ENCODE measurements at regions not wholly inside any gene's neighbourhood (a gene's known extent, or its start where the extent isn't known, plus 50 kb on each side); places are given as distances from the start of the nearest gene placed in this dataset.
"Not testable (repeated sequence)": the region's sequence is repeated elsewhere in the genome, so short reads cannot be mapped to it uniquely, and the experiment has no call there.

DNA sequence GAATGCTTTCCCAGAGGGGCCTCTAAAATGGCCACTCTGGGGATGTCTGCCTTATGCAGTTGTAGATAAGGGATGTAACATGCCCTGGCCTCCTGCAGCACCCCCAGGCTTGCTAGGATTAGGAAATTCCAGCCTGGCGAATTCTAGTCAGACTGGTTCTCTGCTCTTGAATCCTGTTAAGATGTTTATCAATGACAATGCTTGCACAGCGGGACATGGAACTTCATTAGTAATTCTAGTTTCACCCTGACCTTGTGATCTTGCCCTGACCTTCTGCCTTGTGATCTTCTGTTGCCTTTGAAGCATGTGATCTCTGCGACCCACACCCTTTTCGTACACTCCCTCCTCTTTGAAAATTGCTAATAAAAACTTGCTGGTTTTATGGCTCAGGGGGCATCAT, 497.2 kb upstream of the PABPC4L start:
- not testable (repeated sequence) for DNase-seq

- DNase-seq: no peak
Measured at GRCh38 chr4:134695433-134695832, 493.8 kb upstream of the PABPC4L start.

- DNase-seq: no peak
Measured at GRCh38 chr4:134691915-134692314, 490.3 kb upstream of the PABPC4L start.

GRCh38 chr4:134687646-134688628, 486.3 kb upstream of the PABPC4L start:
- DNase-seq: no peak

GRCh38 chr4:134677209-134677814, 475.7 kb upstream of the PABPC4L start:
- no peak for DNase-seq

GRCh38 chr4:134668237-134668636, 466.6 kb upstream of the PABPC4L start:
- no peak for DNase-seq

- DNase-seq: no peak
Measured at GRCh38 chr4:134666640-134667039, 465.1 kb upstream of the PABPC4L start.

DNA sequence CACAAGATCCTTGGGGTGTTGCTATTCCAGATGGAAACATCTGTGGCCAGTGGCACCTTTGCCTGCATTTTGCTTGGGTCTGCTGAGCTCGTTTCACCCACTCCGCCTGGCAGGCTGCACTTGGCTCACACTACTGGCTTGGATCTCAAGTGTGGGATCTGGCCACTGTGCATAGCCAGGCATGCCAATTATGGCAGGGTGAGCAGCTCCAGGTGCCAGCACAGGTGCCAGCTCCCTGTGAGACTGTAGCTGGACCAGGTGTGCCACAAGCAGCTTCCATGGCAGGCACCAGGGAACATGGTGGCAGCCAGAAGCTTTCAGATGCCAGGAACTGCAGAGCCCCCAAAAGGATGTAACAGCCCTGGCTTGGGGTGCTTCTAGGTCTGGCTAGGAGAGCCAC, 463.8 kb upstream of the PABPC4L start:
- DNase-seq: no peak

DNA sequence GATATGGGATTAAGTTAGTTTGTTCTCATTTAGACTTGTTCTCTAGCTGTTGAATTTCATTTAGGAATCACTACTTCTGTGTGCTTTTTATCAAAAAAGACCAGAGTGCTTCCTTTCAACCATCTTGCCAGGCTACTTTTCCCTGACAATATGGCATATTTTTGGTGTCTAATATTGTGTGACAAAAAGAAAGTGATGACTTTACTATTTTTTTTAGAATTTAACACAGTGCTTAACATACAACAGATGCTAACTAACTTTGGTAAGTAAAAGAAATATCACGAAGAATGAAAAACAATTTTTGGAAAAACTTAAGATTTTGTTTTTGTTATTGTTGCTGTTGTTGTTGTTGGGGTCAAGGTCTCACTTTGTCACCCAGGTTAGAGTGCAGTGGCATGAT, 462.2 kb upstream of the PABPC4L start:
- DNase-seq: no peak

DNA sequence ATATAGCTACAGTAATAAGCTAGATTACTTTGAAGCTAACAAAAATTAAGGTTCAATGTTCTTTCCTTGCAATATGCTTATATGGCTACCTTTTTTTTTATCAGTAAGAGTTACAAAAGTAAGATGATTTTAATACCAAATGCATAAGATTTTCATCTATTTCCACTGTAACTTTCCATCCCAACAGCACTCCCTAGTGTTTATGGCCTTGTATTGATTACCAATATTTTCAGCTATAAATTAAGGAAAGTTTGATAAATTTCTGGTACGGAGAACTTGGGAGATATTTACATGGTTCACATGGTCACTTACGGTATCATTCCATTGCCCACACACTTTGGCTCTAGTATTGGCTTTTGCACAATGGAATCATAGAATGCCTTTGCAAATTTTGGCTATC, 448.9 kb upstream of the PABPC4L start:
- no peak for DNase-seq

DNA sequence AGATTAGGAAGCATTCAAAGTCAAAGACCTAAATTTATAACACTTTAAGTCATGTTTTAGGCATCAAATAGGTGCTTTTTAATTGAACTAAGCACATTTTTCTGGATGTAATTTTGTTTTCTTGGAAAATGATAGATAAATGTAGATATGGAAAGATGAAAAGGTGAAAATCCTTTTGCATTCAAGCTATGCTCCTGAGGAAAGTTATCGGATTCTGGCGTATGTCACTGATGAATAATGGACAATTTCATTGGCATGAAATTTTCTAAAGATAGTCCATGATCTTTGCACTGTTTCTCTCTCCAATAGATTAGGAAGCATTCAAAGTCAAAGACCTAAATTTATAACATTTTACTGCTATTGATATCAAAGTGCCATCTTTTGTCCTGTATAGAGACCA, 444.2 kb upstream of the PABPC4L start:
- DNase-seq: no peak

DNA sequence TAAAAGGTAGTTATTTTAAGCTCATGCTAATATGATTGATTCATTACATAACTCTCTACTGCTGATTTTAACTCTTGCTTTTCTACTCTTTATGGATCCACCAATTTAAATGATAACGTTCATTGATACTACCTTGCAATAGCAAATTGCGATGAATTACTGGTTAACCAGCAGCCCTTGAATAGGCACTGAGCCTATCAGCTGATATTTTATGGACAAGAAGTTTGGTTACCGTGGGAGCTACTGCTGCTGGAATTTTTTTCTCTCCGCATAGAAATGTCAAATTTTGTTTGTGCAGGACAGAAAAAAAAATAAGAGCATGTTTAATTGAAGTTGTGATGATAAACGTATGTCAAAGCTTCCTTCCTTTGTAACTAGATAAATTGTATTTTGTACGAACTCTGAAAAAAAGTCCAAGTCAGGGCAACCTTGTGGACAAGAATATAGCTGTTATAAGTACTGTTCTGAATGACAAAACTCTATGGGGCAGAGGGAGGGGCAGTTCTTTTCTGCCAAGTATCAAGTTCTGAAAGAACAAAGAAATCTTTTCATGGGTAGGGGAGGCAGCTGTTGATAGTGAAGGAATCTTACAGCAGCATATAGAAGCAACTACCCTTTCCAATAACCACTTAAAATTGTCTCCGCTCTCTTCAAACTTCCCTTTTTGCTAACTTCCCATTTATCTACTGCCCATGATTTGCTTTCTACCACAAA, 434.9 kb upstream of the PABPC4L start:
- no peak for DNase-seq

GRCh38 chr4:134634301-134634700, 432.7 kb upstream of the PABPC4L start:
- no peak for DNase-seq

DNA sequence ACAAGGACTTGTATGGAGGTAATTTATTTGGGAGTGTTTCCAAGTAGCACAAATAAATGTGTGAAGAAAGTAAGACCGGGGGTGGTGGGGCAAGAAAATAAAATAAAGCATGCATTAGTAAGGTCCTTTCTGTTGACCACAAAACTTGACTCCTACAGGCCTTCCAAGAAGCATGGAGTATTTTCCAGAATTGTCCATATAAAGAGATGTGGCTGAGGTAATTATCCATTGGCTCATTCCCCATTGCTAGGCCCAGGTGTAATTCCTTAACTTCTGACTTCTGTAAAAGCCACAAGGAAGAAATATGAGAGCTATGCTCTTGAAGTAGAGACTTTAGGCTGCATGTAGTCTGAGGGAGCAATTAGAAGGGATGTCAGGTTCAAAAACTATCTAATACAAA, 430.5 kb upstream of the PABPC4L start:
- DNase-seq: no peak

- no peak for DNase-seq
Measured at GRCh38 chr4:134628066-134628465, 426.5 kb upstream of the PABPC4L start.

- no peak for DNase-seq
Measured at GRCh38 chr4:134627366-134627765, 425.8 kb upstream of the PABPC4L start.

DNA sequence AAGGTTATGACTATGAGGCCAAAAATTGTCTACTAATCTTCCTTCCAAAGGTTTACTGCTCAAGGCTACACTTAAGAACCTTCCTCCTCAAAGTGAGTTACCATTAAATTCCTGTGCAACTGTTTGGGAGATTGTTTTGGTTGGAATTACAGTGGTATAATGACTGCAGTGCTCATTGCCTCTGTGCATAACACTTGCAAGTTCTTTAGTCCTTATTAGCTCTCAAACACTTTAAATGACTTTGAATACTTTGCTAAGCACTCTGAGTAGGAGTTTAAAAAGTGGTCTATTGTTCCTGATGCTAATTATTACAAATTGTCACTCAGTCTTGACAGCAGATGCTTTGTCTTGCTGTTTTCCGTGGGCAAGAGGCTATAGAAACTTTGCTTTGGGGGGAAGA, 422.8 kb upstream of the PABPC4L start:
- no peak for DNase-seq

GRCh38 chr4:134622626-134623575, 421.3 kb upstream of the PABPC4L start:
- DNase-seq: not testable (repeated sequence)

GRCh38 chr4:134622199-134622598, 420.6 kb upstream of the PABPC4L start:
- no peak for DNase-seq

- DNase-seq: not testable (repeated sequence)
Measured at GRCh38 chr4:134621715-134622114, 420.1 kb upstream of the PABPC4L start.

GRCh38 chr4:134610956-134611355, 409.4 kb upstream of the PABPC4L start:
- DNase-seq: no peak

- no peak for DNase-seq
Measured at GRCh38 chr4:134610172-134610571, 408.6 kb upstream of the PABPC4L start.
